Astrocyte of the spinal cord (primary cell): ENCODE measurements at regions not wholly inside any gene's neighbourhood (a gene's known extent, or its start where the extent isn't known, plus 50 kb on each side); places are given as distances from the start of the nearest gene placed in this dataset.

ENCODE experiments used
- DNase-seq: peaks from one replicate; pipeline ENCODE4 v3.0.0; 2011; ENCODE audit warnings: low read depth, low spot score
- H3K4me3 ChIP-seq: 2 replicates; pipeline ENCODE4 v1.5.1; 2011; ENCODE audit warnings: low read depth, mild to moderate bottlenecking, low read length, moderate library complexity
- in situ Hi-C: cut with HindIII; loops from 2 replicates; pipeline ENCODE4 v1.10.0; 2017; ENCODE audit warnings: low sequenced_read_pairs
- TF ChIP-seq, protein P1 (sequence below): IDR thresholded peaks from 2 replicates; pipeline ENCODE4 v1.5.1; 2012; ENCODE audit warnings: low read depth, mild to moderate bottlenecking, low read length, inconsistent platforms

DNA sequence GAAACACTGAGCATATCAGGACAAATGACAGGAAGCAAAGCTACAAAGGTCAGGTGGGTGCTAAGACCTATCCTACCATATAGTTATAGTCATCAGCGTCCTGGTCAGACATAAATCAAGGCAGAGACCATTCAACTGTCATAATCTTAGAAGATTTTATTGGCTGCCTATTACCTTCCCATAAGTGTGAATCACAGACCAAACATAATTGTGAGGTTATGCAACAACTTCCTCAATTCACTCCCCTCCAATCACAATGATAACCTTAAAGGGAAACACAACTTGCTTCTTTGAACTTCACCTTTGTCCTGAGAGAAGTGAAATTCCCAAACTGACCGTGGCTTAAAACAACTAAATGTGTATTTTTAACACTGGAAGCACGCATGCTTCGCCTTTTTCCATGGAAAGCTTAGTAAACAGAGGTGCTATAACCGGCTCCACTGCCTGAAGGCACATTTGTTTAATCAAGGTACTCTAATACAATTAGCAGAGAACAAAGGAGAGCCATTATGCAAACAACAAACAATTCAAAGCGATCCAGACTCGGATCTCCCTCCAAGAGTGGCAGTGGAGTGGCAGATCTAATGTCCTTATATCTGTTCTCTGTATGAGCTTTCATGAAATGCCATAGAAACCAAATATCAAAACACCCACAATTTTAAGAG, 84.9 kb downstream of the TMEM114 start:
- no peak for DNase-seq
- TF ChIP-seq, protein P1, sequence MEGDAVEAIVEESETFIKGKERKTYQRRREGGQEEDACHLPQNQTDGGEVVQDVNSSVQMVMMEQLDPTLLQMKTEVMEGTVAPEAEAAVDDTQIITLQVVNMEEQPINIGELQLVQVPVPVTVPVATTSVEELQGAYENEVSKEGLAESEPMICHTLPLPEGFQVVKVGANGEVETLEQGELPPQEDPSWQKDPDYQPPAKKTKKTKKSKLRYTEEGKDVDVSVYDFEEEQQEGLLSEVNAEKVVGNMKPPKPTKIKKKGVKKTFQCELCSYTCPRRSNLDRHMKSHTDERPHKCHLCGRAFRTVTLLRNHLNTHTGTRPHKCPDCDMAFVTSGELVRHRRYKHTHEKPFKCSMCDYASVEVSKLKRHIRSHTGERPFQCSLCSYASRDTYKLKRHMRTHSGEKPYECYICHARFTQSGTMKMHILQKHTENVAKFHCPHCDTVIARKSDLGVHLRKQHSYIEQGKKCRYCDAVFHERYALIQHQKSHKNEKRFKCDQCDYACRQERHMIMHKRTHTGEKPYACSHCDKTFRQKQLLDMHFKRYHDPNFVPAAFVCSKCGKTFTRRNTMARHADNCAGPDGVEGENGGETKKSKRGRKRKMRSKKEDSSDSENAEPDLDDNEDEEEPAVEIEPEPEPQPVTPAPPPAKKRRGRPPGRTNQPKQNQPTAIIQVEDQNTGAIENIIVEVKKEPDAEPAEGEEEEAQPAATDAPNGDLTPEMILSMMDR = no peak
- H3K4me3 ChIP-seq = no peak overlapping the region
- in situ Hi-C loops = no loop called here

DNA sequence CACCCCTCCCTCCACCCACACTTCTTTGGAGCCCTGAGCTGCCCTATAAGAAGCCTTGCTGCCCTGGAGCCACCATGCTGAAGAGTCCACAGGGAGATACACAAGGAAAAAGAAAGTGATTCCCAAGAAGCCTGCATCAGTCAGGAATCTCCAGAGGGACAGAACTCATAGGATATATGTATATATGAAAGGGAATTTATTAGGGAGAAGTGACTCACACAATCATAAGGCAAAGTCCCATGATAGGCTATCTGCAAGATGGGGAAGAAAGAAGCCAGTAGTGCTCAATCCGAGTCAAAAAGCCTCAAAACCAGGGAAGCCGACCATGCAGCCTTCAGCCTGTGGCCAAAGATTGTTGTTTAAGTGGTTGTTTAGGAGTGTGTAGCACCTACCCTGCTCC, 87.9 kb downstream of the TMEM114 start:
- TF ChIP-seq, protein P1 = no peak
- H3K4me3 ChIP-seq = no peak overlapping the region
- no peak for DNase-seq
- in situ Hi-C loops = no loop called here

DNA sequence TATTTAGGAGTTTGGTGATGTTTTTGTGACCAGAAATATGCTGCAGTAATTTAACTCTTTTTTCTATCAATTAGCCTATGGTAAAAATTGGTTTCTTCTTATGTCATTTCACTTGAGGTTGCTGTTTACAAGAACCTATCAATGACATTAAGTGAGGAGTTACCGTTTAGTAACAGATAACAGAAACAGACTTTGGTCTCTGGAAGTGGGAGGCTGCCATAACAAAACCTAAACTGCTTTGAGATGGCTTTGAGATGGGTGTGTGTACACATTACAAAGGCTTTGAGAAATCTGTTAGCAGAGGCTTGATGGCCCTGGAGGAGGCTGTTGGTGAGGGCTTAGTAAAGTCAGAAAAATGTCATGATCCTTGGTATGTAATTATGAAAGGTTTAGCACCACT, 90.0 kb downstream of the TMEM114 start:
- in situ Hi-C loops = no loop called here
- TF ChIP-seq, protein P1 = no peak
- DNase-seq = no peak
- no peak overlapping the region for H3K4me3 ChIP-seq

DNA sequence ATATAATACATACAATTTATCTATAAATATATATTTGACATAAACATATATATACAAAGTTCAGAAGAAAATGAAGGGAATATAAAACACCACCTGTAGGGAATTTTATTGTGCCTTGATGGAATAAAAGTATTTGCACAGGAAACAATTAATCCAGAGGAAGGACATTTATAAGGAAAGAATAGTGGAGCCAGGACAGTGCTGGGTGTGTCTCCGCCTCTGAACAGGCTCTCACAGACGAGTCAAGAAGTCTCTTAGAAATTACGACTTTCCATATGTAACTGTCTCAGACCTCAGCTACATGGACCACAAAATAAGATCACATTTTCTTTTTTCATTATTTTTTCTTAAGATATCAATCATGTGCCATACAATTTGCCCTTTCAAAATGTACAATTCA, 93.9 kb downstream of the TMEM114 start:
- no peak overlapping the region for H3K4me3 ChIP-seq
- TF ChIP-seq, protein P1 = no peak
- no peak for DNase-seq
- in situ Hi-C loops = no loop called here

DNA sequence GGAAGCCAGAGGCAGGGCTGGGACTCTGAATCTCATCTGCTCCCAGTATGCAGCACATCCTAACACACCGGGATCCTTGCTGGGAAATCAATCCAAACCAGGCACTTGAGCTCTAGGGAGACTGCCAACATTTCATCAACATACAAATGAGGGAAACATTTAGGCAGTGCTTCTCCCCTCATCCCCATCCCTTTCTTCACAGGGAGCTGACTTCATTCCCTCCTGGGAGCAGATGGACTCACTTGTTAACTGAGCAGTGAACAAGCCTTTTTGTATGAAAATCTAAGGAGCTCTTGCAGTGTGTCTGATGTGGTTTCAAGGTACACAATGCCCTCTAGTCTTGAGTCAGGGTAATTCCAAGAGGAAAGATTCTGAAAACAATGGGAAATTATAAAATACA, 96.3 kb downstream of the TMEM114 start:
- no peak overlapping the region for H3K4me3 ChIP-seq
- in situ Hi-C loops = no loop called here
- TF ChIP-seq, protein P1 = no peak
- no peak for DNase-seq

DNA sequence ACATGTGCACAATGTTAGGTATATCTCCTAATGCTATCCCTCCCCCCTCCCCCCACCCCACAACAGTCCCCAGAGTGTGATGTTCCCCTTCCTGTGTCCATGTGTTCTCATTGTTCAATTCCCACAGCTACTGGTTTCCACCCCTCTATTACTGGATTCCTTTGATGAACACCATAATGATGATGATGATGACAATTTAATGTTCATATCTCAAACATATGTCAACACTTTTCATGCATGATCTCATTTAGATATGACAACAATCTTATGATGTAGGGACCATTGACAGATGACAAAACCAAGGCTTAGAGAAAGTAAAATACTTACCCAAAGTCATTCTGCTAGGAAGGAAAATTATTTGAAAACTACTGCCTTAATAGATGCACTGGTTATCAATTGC, 97.6 kb downstream of the TMEM114 start:
- in situ Hi-C loops = no loop called here
- no peak overlapping the region for H3K4me3 ChIP-seq
- TF ChIP-seq, protein P1 = no peak
- DNase-seq = no peak
